Tibial nerve (tissue), 4 donors: ENCODE measurements at regions not wholly inside any gene's neighbourhood (a gene's known extent, or its start where the extent isn't known, plus 50 kb on each side); places are given as distances from the start of the nearest gene placed in this dataset.

Experiments
- EP300 ChIP-seq, 2 donors: sonication (generic); formaldehyde crosslinking; IDR thresholded peaks; one replicate each; pipeline ENCODE4 v1.6.1; 2017; ENCODE audit warnings: antibody characterized with exemption in 2 of 2, mild to moderate bottlenecking in 1 of 2
- POLR2A ChIP-seq, 2 donors: fragments of 450-650 bp; IDR thresholded peaks; one replicate each; pipeline ENCODE4 v1.6.1; 2017; ENCODE audit warnings: antibody characterized with exemption in 2 of 2, mild to moderate bottlenecking in 2 of 2, moderate library complexity in 2 of 2
- TF ChIP-seq, protein P1 (sequence below), 5 experiments: fragments of 200-600 bp in 3 of 5; fragments of 450-650 bp in 2 of 5; sonication (generic) in 3 of 5; IDR thresholded peaks; one replicate each; pipeline ENCODE4 v1.5.1; 2016 to 2019; ENCODE audit warnings: antibody characterized with exemption in 5 of 5, mild to moderate bottlenecking in 3 of 5, moderate library complexity in 2 of 5

DNA sequence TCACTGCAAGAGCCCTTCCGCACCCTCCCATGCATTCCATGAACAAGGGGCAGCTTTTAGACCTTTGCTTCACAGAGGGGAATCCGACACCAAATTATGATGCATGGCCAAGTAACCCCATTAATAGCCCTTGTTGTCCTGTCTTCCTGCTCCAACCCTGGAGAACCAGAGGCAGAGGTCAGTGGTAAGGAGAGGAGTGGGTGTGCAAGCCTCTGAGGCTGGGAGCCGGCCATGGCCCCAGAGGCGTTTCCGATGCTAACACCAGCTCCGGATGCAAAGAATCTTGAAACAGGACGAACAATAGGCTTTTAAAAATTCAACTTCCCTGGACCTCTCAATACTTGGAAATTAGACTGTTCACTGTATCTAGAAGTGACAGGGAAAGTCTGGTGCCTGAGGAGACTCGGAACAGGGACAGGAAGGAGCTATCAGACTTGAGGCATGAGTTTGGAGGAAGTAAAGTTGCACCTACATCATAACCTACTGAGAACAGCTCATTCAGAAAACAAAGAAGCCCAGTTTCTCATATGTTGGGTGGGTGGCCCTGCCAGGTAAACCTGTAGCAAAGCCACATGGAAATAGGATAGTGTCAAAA is 101.2 kb upstream of the ERG start:
- TF ChIP-seq POLR2A (IDR thresholded peaks at IDR 0.05) (no peak), EP300 (IDR thresholded peaks at IDR 0.05) (no peak)
- TF ChIP-seq, protein P1, sequence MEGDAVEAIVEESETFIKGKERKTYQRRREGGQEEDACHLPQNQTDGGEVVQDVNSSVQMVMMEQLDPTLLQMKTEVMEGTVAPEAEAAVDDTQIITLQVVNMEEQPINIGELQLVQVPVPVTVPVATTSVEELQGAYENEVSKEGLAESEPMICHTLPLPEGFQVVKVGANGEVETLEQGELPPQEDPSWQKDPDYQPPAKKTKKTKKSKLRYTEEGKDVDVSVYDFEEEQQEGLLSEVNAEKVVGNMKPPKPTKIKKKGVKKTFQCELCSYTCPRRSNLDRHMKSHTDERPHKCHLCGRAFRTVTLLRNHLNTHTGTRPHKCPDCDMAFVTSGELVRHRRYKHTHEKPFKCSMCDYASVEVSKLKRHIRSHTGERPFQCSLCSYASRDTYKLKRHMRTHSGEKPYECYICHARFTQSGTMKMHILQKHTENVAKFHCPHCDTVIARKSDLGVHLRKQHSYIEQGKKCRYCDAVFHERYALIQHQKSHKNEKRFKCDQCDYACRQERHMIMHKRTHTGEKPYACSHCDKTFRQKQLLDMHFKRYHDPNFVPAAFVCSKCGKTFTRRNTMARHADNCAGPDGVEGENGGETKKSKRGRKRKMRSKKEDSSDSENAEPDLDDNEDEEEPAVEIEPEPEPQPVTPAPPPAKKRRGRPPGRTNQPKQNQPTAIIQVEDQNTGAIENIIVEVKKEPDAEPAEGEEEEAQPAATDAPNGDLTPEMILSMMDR (IDR thresholded peaks at IDR 0.05): no peak
